ENCODE measurements at regions not wholly inside any gene's neighbourhood (a gene's known extent, or its start where the extent isn't known, plus 50 kb on each side); places are given as distances from the start of the nearest gene placed in this dataset.

DNA sequence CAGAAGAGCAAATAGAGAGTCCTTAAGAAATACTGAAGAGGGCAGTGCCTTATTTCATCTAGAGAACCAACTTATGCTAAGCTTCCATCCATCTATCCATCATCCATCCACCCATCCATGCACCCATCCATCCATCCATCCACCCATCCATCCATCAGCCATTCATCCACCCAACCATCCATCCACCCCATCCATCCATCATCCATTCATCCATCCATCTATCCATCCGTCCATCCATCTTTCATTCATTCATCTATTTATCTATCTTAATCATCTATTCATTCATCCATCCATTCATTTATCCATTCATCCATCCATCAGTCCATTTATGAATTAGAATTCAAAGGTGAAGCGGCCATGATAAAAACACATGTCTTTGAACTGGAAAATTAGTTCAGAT, 171.5 kb upstream of the FMN2 start:
- no peak for DNase-seq (ENCODE audit: low read depth in 3 of 3, low spot score in 1 of 3)

DNA sequence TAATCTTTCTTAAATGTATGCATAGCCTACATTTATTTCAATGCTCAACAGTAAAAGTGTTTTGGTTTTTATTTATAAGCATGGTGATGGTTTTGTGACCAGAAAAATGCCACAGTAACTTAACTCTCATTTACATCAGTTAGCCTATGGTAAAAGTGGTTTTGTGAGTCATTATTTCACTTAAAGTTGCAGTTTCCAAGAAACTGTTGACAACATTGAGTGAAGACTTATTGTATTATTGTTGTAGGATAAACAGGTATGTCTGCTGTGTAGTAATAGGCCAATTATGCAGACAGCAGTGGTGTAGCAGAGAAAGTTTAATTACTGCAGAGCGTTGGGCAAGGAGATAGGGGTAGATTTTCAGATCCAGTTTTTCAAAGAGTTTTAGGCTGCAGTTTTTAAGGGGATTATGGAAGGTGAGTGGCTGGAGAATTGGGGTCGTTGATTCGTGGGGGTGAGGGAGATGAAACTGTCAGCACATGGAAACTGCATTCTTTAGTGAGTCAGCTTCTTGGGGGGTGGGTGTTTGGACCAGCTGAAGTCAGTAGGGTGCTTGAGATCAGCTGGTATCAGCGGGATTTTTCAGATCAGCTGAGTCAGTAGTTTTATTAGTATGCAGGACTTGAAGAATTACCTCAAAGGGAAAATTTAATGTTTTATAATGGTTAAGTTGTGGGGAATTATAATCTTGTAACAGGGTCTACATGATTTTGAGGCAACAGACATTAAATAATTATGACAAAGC, 168.7 kb upstream of the FMN2 start:
- no peak for DNase-seq (ENCODE audit: low read depth in 3 of 3, low spot score in 1 of 3)

DNA sequence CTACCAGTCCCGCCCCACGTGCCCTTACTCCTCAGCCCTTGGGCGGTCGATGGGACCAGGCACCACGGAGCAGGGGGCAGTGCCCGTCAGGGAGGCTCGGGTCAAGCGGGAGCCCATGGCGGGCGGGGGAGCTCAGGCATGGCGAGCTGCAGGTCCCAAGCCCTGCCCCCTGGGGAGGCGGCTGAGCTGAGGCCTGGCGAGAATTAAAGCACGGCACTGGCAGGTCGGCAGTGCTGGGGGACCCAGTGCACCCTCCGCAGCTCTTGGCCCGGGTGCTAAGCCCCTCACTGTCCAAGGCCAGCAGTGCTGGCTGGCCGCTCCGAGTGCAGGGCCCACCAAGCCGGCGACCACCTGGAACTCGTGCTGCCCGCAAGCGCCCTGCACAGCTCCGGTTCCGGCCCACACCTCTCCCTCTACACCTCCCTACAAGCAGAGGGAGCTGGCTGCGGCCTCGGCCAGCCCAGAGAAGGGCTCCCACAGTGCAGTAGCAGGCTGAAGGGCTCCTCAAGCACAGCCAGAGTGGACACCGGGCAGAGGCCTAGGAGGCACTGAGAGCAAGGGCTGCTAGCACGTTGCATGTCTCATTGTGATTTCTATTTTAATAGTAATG, 166.8 kb upstream of the FMN2 start:
- DNase-seq (ENCODE audit: low read depth in 3 of 3, low spot score in 1 of 3) = no peak

DNA sequence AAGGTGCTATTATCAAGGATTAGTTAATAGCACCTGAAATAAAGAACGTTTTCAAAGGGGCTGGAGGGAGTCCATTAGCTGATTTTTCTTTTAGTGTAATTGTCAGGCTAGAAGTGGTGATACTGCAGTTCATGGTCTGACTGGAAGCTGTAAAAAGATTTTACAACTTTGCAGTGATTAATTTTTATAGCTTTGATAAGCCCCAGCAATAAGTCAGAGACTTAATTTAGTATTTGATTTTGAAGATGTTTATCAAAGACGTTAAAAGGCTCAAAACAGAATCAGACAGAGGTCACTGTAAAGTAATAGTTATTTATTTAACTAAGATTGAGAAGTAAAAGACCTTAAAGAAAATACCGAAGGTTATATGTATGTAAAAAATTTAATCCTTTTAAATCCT, 165.5 kb upstream of the FMN2 start:
- no peak for DNase-seq (ENCODE audit: low read depth in 3 of 3, low spot score in 1 of 3)

DNA sequence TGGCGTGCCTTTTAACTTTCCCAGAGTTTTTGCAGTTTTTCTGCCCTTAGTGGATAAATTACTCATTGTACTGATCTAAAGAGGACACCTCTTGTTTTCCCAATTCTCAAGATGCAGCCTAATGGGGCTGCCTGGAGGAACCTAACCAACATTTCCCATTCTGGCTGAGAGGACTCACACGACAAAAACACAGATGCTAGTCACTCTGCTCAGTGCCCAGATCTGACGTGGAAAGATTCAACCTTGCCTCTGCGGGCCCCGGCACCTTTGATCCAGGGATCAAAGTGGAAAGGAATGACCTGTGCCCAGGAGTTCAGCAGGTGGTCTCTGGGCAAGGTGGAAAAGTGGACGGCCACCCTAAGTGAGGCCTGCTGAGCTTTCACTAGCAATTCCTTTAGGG, 162.4 kb upstream of the FMN2 start:
- no peak for DNase-seq (ENCODE audit: low read depth in 3 of 3, low spot score in 1 of 3)

DNA sequence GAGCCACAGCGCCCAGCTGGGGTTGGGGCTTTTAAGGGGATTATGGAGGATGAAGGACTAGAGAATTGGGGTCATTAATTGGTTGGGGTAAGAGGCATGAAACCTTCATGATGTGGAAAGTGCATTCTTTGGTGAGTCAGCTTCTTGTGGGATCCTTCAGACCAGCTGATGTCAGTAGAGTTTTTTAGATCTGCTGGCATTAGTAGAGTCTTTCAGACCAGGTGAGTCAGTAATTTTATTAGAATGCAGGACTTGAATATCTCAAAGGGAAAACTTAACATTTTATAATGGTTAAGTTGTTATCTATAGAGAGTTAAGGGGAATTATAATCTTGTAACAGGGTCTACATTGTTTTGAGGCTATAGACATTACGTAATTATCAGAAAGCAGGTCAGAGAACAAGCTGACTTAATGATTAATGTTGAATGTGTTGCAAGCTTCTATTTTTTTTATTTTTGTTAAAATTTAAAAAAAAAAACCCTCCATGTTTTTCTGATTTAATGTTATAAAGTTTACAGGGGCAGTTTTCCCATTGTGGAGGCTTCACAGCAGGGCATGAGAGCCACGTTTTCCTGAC, 160.9 kb upstream of the FMN2 start:
- no peak for DNase-seq (ENCODE audit: low read depth in 3 of 3, low spot score in 1 of 3)

DNA sequence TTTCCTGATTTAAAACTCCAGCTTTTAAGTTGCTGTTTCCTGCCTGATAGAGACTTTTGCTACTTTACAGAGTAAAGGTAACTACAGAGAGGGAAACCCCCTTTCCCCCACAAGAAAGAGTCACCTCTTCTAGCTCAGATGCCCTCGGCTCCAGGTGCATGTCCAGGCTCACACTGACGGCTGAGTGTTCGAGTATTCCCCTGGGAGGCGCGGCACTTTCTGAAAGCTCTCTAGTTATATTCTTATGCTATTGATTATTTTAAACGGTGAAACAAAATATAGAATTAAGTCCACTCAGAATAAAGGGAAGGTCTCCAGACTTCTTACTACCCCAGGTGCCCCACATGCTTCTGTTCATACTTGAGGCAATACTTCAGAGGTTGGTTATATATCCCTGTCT, 160.3 kb upstream of the FMN2 start:
- no peak for DNase-seq (ENCODE audit: low read depth in 3 of 3, low spot score in 1 of 3)

DNA sequence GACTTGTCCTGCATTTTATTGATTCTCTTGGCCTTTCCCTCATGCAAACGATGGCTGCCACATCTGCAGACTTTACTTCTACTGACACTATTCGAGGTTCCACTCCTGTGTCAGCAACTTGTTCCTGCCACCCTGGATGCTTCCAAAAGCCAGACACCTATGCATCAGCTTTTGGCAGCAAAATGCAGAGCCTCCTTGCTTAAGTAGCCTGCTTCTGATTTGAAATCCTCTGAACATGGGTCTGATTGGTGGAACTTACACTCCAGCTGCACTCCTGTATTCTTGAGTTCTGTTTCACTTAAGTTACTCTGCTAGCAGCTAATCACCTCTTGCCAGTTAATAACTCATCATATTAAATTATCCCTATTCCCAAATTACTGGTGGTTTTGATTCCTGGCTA, 152.1 kb upstream of the FMN2 start:
- no peak for DNase-seq (ENCODE audit: low read depth in 3 of 3, low spot score in 1 of 3)

DNA sequence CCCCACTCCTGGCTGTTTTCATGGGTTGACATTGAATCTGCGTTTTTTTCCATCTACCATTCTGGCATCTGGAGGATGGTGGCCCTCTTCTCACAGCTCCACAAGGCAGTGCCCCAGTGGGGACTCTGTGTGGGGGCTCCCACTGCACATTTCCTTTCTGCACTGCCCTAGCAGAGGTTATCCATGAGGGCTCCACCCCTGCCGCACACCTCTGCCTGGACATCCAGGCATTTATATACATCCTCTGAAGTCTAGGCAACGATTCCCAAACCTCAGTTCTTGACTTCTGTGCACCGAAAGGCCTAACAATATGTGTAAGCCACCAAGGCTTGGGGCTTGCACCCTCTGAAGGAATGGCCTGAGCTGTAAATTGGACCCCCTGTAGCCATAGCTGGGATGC, 147.9 kb upstream of the FMN2 start:
- DNase-seq (ENCODE audit: low read depth in 3 of 3, low spot score in 1 of 3) = no peak

DNA sequence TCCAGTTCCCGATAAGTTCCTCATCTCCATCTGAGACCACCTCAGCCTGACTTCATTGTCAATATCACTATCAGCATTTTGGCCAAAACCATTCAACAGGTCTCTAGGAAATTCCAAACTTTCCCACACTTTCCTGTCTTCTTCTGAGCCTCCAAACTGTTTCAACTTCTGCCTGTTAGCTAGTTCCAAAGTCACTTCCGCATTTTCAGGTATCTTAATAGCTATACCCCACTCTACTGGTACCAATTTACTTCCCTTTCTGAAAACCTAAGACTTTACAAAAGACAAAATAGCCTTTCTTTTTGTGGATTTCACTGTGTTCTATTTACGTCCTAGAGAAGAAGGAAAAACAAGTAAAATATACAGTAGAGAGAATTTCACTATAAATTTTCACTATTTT, 147.0 kb upstream of the FMN2 start:
- DNase-seq (ENCODE audit: low read depth in 3 of 3, low spot score in 1 of 3) = no peak

DNA sequence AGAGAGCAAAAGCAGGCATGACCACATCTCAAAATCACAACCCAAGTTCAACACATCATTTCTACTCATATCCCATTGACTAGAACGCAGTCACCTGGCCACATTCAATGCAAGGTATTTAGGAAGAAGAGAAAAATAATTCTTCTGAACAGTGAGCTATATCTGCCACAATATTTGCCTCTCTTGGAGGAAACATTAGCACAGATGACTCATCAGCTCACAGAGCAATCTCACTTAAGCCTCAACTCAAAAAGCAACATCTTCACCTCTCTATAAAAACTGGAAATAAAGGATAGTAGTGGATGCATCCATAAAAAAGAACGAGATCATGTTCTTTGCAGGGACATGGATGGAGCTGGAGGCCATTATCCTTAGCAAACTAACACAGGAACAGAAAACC, 143.9 kb upstream of the FMN2 start:
- no peak for DNase-seq (ENCODE audit: low read depth in 3 of 3, low spot score in 1 of 3)

DNA sequence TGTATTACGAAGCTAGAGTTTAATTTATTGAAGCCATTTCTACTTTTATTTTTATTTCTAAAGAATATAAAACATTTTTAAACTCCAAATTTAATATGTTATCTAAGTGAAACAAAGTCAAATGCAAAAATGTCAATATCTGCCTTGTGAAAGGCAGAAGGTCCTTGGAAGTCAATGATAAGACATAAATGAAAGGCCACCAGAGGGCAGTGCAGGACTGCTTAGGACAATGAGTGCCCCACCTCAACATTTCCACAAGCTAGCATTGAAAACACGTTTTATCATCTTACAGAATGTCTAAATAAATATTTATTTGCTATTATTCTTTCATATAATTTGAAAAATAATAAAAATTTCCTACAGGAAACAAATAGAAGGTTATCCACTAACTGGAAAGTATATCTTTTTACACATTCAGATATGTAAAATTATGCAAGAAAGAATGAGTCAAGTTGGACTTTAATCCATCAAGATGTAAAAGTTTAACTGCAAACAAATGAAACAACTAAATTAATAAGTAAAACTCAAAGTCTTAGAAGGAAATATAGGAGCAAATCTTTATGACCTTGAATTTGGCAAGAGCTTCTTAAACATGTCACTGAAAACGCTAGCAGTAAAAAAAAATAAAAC, 140.1 kb upstream of the FMN2 start:
- no peak for DNase-seq (ENCODE audit: low read depth in 3 of 3, low spot score in 1 of 3)

DNA sequence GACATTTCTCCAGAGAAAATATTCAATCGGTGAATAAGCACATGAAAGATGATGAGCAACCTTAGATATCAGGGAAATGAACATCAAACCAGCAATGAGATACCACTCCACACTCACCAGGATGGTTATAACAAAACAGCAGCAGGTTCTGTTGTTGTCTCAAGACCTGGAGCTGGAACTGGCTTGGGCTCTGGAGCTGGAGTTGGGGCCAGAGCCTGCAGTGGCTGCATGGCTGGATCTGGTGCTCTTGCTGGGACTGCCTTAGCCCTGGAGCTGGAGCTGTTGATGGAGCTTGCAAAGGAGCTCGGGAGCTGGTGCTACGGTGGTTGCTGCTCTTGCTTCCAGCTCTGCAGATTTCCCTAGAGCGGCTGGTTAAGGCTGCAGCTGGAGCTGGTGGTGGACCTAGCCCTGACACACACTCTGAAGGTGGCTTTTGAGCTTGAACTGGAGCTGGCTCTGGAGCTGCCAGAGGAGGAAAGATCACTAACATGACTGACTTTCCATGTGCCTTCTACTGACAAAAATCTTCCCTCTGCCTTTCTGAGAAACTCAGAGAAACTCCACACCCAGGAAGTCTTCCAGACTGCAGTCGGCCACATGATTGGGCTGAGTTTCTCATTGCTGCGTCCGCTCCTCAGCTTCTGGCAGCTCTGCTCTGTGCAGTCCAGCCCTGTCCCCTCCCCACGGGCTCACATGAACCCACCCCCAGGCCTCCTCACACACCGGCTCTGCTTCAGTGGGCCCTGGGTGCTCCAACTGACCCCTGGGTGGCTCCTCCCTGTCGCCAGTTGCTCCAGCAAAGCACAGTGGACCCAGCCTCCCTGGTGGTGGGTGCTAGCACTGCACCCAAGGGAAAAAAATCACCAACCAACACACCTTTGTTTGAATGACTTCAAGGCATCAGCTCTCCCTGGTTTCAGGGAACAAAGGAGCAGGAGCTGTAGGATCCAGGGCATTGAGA, 139.1 kb upstream of the FMN2 start:
- DNase-seq (ENCODE audit: low read depth in 3 of 3, low spot score in 1 of 3) = no peak

DNA sequence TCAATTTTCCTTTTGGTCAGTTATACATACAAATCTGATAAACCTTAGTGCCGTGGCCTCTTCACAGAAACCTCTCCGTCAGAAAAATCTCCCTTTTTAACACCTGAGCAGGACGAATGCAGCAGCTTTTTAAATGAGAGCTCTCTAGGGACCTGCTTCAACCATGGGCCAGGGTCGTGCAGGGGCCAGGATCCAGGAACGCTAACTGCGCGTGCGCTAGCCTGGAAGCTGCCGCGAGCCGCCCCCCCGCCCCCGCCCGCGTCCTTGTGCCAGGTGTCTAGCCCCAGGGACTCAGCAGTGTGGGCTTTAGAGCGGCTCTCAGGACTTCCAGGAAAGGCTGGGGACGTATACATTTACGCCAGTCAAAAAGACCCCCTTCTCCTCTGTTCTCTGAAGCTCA, 136.8 kb upstream of the FMN2 start:
- DNase-seq (ENCODE audit: low read depth in 3 of 3, low spot score in 1 of 3) = no peak

DNA sequence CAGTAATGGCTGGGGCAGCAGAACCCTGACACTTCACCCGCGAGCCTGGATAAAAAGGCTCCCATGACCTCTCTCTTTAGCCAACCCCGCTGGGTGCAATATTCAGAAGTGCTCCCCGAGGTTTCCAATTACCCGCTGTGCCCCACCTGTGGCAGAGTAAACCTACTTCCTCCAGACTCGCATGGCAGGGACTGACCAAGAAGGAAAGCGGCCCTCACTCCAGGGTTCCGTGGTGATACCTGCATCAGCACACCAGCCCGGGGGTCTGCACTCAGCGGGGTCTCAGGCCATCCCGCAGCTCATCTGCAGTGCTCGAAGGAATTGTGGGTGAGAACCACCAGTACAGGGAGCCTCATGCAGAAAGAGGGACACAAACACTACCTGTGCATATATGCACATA, 136.3 kb upstream of the FMN2 start:
- DNase-seq (ENCODE audit: low read depth in 3 of 3, low spot score in 1 of 3) = no peak

DNA sequence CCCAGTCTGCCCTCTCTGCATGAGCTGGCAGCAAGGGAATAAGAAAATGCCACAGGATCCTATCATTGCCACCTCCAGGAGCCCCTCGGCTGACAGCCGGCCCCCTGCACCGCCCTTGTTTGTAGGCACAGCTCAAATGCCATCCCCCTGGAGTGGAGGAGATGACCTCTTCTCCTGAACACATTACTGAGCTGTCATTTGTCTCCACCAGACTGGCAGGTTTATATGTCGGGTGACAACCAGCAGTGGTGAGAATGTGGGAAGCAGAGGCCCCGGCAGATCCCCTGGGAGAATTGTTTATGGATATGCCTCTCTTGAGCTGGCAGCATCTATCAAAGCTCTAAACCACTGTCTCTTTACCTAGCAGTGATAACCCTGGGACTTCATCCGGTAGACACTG, 135.4 kb upstream of the FMN2 start:
- DNase-seq (ENCODE audit: low read depth in 3 of 3, low spot score in 1 of 3) = no peak

DNA sequence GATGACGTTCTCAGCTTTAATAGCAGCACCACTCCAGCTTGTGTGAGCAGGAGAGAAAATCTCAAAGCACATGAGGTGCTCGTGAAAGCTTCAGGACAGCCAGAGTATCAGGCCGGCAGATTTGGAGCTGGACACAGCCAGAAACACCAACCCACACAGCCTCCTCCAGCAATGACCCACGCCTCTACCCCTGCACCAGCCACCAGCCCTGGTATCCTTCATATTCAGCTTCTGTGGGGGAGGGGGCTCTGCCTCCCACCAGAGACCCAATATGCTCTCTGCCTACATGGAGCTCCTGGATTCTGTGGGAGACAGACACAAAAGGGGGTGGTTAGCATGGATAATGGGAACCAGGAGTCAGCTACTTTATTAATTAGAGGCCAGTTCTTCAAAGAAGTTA, 133.6 kb upstream of the FMN2 start:
- no peak for DNase-seq (ENCODE audit: low read depth in 3 of 3, low spot score in 1 of 3)

DNA sequence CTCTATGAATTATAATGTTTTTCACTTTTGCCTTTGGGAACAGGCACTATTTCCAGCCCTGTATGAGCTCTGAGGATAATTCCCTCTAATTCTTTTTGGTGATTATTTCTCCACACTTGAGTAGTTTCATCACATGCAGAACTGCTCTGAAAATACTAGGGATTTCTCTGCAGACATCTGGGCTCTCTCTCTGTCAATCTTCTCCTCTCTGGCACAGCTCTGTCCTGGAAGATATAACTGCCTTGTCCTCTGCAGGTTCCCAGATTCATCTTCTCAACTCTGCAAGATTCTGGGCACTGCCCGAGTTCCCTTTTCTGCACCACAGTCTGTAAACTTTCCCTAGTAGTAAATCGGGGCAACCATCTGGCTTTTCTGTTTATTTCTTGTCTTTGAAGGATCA, 131.3 kb upstream of the FMN2 start:
- DNase-seq (ENCODE audit: low read depth in 3 of 3, low spot score in 1 of 3) = no peak

DNA sequence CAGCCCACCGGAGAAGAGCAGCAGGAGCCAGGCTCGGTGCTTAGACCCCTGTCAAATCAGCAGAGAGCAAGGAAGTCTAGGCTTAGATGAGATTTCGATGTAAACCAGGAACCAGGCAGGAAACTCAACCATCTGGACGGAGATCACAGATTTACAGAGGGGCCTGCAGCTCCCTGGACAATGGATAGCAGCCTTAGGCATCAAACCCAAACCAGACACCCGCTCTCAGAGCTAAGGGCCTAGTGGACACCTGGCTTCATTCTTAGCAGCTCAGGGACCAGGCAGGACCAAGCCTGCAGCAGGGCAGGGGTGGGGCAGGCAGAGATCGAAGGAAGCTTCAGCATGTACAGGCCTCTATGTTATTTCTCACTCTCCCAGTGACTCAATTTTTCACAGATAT, 127.8 kb upstream of the FMN2 start:
- DNase-seq (ENCODE audit: low read depth in 3 of 3, low spot score in 1 of 3) = no peak

DNA sequence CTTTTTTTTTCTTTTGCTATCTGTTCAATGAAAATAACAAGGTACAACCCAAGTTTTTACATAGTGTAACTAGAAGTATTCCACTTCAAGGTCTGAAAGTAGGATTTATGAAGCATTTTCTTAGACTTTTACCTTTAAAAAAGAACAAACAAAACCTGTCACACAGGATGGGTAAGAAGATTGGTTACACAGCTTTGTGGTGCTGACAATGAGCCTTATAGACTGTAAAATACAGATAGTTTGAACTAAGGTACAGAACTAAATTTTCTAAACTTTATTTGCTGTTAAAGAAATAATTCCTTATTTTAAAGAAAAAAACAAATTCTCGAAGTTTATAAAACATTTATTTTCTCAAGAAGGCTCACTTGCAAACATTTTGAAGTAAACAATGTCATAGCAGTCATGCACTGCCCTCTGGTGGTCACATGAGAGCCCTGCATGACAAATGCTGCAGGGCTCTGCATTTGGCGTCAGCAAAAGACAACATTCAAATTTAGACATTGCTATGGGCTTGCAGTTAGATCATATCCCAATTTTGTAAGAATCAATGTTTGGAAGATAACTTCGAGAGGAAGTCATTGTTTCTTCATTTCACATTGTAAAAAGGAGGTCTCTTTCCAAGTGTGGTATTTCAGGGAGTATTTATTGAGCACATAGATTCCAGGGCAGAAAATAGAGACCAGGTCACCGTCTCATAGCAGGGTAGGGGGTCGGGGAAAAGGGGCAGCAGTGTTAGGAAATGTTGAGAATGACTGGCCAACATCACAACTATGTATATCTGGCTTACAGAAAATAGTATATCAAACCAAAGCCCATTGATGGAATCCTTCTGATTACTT, 115.3 kb upstream of the FMN2 start:
- peak in 1 of 3 donors; percentile 16 for DNase-seq (ENCODE audit: low read depth in 3 of 3, low spot score in 1 of 3)

All from stimulated activated CD4-positive, alpha-beta T cell treated with anti-CD3 and anti-CD28 coated beads, TNF-alpha, amount 100 ng/mL, for 1 hour (primary cell).